ENCODE measurements at regions not wholly inside any gene's neighbourhood (a gene's known extent, or its start where the extent isn't known, plus 50 kb on each side); places are given as distances from the start of the nearest gene placed in this dataset.

- TF ChIP-seq POLR2A (IDR thresholded peaks at IDR 0.05) (no peak), CTCF (IDR thresholded peaks at IDR 0.05) (no peak)
These were observed 1843.4 kb upstream of the IGFBP7 start for GRCh38 chr4:58953575-58953974.

Measured in testis (tissue), 2 donors.